SU-DHL-6 (cell line): ENCODE measurements at regions not wholly inside any gene's neighbourhood (a gene's known extent, or its start where the extent isn't known, plus 50 kb on each side); places are given as distances from the start of the nearest gene placed in this dataset.

ENCODE experiments used
- H2AFZ ChIP-seq: fragments of 200-600 bp; sonication (generic); 2 replicates; pipeline ENCODE4 v1.6.1; 2014; ENCODE audit warnings: low read depth, mild to moderate bottlenecking, moderate library complexity, mixed read lengths, antibody characterized with exemption, low read length; ENCODE audit not compliant: severe bottlenecking
- H3F3A ChIP-seq: fragments of 200-600 bp; shearing (Covaris generic); 2 replicates; pipeline ENCODE4 v1.6.0; 2016; ENCODE audit warnings: antibody characterized with exemption, mild to moderate bottlenecking; ENCODE audit not compliant: insufficient read depth
- H3K27ac ChIP-seq: fragments of 200-600 bp; sonication (generic); 2 replicates; pipeline ENCODE4 v1.5.1; 2016; ENCODE audit warnings: low read depth, mild to moderate bottlenecking, low read length, moderate library complexity, mixed read lengths
- H3K27me3 ChIP-seq: fragments of 200-600 bp; sonication (generic), shearing (Covaris generic); 2 replicates; pipeline ENCODE4 v1.6.0; 2014; ENCODE audit warnings: mild to moderate bottlenecking, low read length
- H3K36me3 ChIP-seq: fragments of 200-600 bp; sonication (generic); 2 replicates; pipeline ENCODE4 v1.6.1; 2014; ENCODE audit warnings: mild to moderate bottlenecking, low read length, mixed read lengths
- H3K4me2 ChIP-seq: fragments of 300-600, 200-600 bp; shearing (Covaris generic), sonication (generic); 2 replicates; pipeline ENCODE4 v1.6.0; 2014; ENCODE audit warnings: low read length, low read depth, mild to moderate bottlenecking; ENCODE audit not compliant: poor library complexity, severe bottlenecking
- H3K4me3 ChIP-seq: fragments of 200-600 bp; sonication (generic); 2 replicates; pipeline ENCODE4 v1.5.1; 2014; ENCODE audit warnings: antibody characterized with exemption, low read length, mild to moderate bottlenecking, mixed read lengths; ENCODE audit not compliant: insufficient read depth, poor library complexity, severe bottlenecking
- H3K79me2 ChIP-seq: fragments of 200-600 bp; sonication (generic); 2 replicates; pipeline ENCODE4 v1.6.1; 2014; ENCODE audit warnings: mild to moderate bottlenecking, low read length, moderate library complexity; ENCODE audit not compliant: insufficient read depth
- H3K9ac ChIP-seq: fragments of 200-600 bp; sonication (generic); 2 replicates; pipeline ENCODE4 v1.7.0; 2014; ENCODE audit warnings: mild to moderate bottlenecking, low read length
- H3K9me2 ChIP-seq: fragments of 200-600 bp; sonication (generic); replicated peaks from 2 replicates; pipeline ENCODE4 v1.6.1; 2014; ENCODE audit warnings: low read length; ENCODE audit not compliant: insufficient read depth
- H3K9me3 ChIP-seq: fragments of 200-600 bp; sonication (generic); 2 replicates; pipeline ENCODE4 v1.6.1; 2014; ENCODE audit warnings: low read length, mixed read lengths; ENCODE audit not compliant: insufficient read depth
- H4K20me1 ChIP-seq: fragments of 200-600 bp; sonication (generic); 2 replicates; pipeline ENCODE4 v1.6.1; 2014; ENCODE audit warnings: low read depth, mild to moderate bottlenecking, antibody characterized with exemption, low read length, moderate library complexity, mixed read lengths
- CTCF ChIP-seq: fragments of 200-600 bp; sonication (generic); IDR thresholded peaks from one replicate; pipeline ENCODE4 v1.5.1; 2017; ENCODE audit warnings: antibody characterized with exemption, mild to moderate bottlenecking, low read length, moderate library complexity; ENCODE audit not compliant: insufficient read depth, poor library complexity, severe bottlenecking
- EZH2phosphoT487 ChIP-seq: fragments of 200-600 bp; sonication (generic), shearing (Covaris generic); conservative IDR thresholded peaks from 2 replicates; pipeline ENCODE4 v1.6.1; 2018; ENCODE audit warnings: mild to moderate bottlenecking, antibody characterized with exemption, low read length, moderate library complexity, mixed read lengths

- H3K9me2 ChIP-seq = no peaks in the 10 kb centered on the region
- H3K4me2 ChIP-seq = no peak overlapping the region
- TF ChIP-seq CTCF = no peak
- TF ChIP-seq EZH2phosphoT487 = no peak
- H2AFZ ChIP-seq = no peak overlapping the region
- H4K20me1 ChIP-seq = no peaks in the 10 kb centered on the region
- no peak overlapping the region for H3K4me3 ChIP-seq
- H3K27me3 ChIP-seq = no peaks in the 10 kb centered on the region
- no peak overlapping the region for H3K27ac ChIP-seq
- no peaks in the 10 kb centered on the region for H3K36me3 ChIP-seq
- no peak overlapping the region for H3K9ac ChIP-seq
- H3K79me2 ChIP-seq = no peaks in the 10 kb centered on the region
- H3K9me3 ChIP-seq = no peaks in the 10 kb centered on the region
- no peaks in the 10 kb centered on the region for H3F3A ChIP-seq
Measured at GRCh38 chr3:18885612-18886011, 262.7 kb upstream of the KCNH8 start.

GRCh38 chr3:18883571-18883970, 264.7 kb upstream of the KCNH8 start:
- no peaks in the 10 kb centered on the region for H3K27me3 ChIP-seq
- no peaks in the 10 kb centered on the region for H3F3A ChIP-seq
- H4K20me1 ChIP-seq = no peaks in the 10 kb centered on the region
- H3K27ac ChIP-seq = no peak overlapping the region
- no peaks in the 10 kb centered on the region for H3K9me3 ChIP-seq
- no peak overlapping the region for H2AFZ ChIP-seq
- H3K9me2 ChIP-seq = no peaks in the 10 kb centered on the region
- no peaks in the 10 kb centered on the region for H3K79me2 ChIP-seq
- H3K4me3 ChIP-seq = no peak overlapping the region
- H3K9ac ChIP-seq = no peak overlapping the region
- TF ChIP-seq EZH2phosphoT487 (no peak), CTCF (no peak)
- H3K4me2 ChIP-seq = no peak overlapping the region
- no peaks in the 10 kb centered on the region for H3K36me3 ChIP-seq

GRCh38 chr3:18880691-18881090, 267.6 kb upstream of the KCNH8 start:
- Histone ChIP-seq H4K20me1 (no peaks in the 10 kb centered on the region), H3K9me2 (no peaks in the 10 kb centered on the region), H3K27ac (no peak overlapping the region), H3K4me2 (no peak overlapping the region), H2AFZ (no peak overlapping the region), H3K4me3 (no peak overlapping the region), H3K9ac (no peak overlapping the region), H3K27me3 (no peaks in the 10 kb centered on the region), H3K9me3 (no peaks in the 10 kb centered on the region), H3K36me3 (no peaks in the 10 kb centered on the region), H3K79me2 (no peaks in the 10 kb centered on the region), H3F3A (no peaks in the 10 kb centered on the region)
- TF ChIP-seq CTCF (no peak), EZH2phosphoT487 (no peak)

- Histone ChIP-seq H3K9ac (no peak overlapping the region), H3K9me3 (no peaks in the 10 kb centered on the region), H3K27ac (no peak overlapping the region), H3K79me2 (no peaks in the 10 kb centered on the region), H2AFZ (no peak overlapping the region), H3F3A (no peaks in the 10 kb centered on the region), H4K20me1 (no peaks in the 10 kb centered on the region), H3K9me2 (no peaks in the 10 kb centered on the region), H3K36me3 (no peaks in the 10 kb centered on the region), H3K27me3 (no peaks in the 10 kb centered on the region), H3K4me3 (no peak overlapping the region), H3K4me2 (no peak overlapping the region)
- TF ChIP-seq CTCF (peak; percentile 17), EZH2phosphoT487 (no peak)
Measured at GRCh38 chr3:18872466-18872865, 275.8 kb upstream of the KCNH8 start.
